EH (cell line): ENCODE measurements at regions not wholly inside any gene's neighbourhood (a gene's known extent, or its start where the extent isn't known, plus 50 kb on each side); places are given as distances from the start of the nearest gene placed in this dataset.

Experiments
- DNase-seq: peaks from one replicate; pipeline ENCODE4 v3.0.0-alpha.2; 2015; ENCODE audit warnings: low read depth

DNA sequence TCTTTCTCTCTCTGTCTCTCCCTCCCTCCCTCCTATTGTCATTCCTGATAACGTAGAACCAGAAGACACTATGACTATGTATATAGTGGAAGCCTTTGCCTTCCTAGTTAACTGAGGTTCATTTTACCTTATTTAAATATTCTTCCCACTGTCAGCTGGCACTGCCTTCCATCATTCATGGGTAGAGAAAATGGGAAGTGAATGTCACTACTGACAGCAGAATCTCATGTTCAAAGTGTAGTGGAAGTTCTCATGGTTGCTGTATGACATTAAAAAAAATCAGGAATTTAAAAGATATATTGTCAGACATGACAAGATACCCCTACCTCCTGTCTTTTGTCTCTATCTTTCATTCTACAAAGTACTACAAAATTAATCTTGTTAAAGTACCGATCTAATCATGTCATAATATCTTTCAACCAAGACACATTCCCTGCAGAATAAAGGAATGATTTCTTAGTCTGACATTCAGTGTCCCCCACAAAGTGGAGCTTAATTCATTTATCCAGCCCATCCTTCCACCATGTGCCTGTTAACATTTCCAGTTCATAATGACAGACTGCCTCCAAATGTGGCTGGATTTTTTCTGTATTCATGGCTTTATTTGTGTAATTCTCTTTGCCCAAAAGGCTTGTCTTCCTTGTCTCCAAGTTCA, 250.1 kb upstream of the CDH20 start:
- no peak for DNase-seq

- no peak for DNase-seq
Observed at GRCh38 chr18:61085036-61085435, 248.2 kb upstream of the CDH20 start.

- no peak for DNase-seq
Observed at GRCh38 chr18:61085761-61086160, 247.5 kb upstream of the CDH20 start.

GRCh38 chr18:61086657-61087056, 246.6 kb upstream of the CDH20 start:
- DNase-seq, result no peak

DNA sequence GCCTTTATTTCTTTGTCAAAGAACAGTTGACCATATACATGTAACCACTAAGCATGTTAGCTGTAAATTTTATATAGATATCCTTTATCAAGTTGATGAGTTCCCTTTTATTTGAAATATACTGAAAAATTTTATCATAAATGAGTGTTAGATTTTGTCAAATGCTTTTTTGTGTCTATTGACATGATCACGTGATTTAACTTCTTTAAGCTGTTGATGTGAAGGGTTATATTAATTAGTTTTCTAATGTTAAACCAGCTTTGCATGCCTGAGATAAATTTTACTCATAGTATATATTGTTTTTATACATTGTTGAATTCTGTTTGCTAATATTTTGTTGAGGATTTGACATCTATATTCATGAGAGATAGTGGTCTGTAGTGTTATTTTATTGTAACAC, 241.9 kb upstream of the CDH20 start:
- DNase-seq, result no peak

DNA sequence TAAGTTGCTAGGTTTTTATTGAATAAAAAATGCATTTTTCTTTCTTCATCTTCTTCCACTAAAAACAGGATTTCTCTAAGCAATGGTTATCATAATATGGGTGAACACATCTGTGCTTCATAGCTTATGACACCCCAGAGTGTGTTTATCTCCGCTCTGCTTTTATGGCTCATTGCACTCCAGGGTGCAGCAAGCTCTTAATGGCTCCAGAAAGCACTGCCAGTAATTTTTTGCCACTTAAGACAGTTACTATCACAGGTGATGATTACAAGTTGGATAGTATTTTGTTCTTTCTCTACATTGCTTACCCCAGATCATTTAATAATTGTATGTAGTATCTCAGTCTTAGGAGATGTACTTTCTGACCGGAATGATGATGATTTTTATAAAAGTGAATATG, 239.3 kb upstream of the CDH20 start:
- DNase-seq, result no peak

GRCh38 chr18:61096226-61096625, 237.0 kb upstream of the CDH20 start:
- no peak for DNase-seq

GRCh38 chr18:61107113-61107512, 226.1 kb upstream of the CDH20 start:
- DNase-seq, result no peak

- no peak for DNase-seq
Observed at GRCh38 chr18:61108706-61109105, 224.5 kb upstream of the CDH20 start.

- no peak for DNase-seq
Observed at GRCh38 chr18:61123309-61123708, 209.9 kb upstream of the CDH20 start.

GRCh38 chr18:61127714-61128467, 205.3 kb upstream of the CDH20 start:
- DNase-seq, result no peak

GRCh38 chr18:61129001-61129400, 204.2 kb upstream of the CDH20 start:
- no peak for DNase-seq

- no peak for DNase-seq
Observed at GRCh38 chr18:61132031-61132430, 201.2 kb upstream of the CDH20 start.

DNA sequence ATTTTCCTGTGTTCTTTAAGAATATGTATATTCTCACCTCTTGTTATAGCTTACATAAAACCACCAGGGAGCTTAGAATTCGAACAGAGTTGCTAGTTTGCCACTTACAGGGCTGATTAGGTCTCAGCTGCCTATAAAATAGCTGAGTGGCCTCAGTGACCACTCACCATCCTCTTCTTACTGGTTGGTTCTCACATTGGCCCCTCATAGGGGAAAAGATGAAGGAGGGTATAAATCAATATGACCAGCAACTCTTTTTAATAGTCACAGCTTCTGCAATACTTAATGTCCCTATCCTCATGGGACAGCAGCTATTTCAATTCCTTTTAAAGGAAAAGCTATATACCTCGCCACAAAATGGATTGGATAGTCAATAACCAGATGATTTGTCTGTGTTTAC, 199.4 kb upstream of the CDH20 start:
- DNase-seq, result no peak

- DNase-seq, result no peak
Observed at GRCh38 chr18:61136711-61137251, 196.4 kb upstream of the CDH20 start.

DNA sequence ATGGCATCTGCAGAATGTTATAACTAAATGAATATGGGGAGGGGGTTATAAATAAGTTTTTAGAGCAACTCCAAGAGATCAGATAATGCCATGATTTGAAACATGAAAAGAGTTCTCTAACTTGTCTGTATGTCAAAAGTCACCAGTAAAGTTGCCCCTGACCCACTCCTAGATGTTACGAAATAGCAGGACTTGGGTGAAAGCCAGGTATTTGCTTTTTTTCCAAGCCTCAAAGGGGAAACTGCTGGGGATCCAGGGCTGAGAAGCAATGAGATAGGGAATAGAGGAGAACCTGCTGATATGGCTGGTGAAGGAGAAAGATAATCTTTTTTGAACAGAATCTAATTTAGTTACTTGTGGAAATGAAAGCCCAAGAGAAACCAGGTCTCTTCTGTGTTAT, 191.5 kb upstream of the CDH20 start:
- DNase-seq, result no peak

- no peak for DNase-seq
Observed at GRCh38 chr18:61148322-61148721, 184.9 kb upstream of the CDH20 start.

GRCh38 chr18:61149786-61150185, 183.4 kb upstream of the CDH20 start:
- no peak for DNase-seq

- DNase-seq, result no peak
Observed at GRCh38 chr18:61153571-61153970, 179.7 kb upstream of the CDH20 start.

DNA sequence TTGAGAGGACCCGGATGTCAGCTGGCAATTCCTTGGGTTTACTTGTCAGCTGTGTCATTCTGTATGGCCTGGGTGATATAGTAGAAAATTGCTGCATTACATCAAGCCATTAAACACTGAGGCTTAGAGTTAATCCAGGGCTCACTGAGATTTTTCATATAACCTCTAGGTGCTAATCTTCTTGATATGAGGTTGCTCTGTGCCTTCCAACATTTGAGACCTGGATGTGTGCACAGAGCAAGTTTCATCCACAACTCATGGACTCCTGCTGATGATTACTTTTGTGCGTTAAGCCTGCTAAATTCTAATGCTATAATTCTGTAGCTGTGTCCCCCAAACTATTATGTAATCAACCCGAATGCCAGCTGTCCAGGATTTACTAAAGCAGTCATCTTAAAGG, 178.4 kb upstream of the CDH20 start:
- no peak for DNase-seq

DNA sequence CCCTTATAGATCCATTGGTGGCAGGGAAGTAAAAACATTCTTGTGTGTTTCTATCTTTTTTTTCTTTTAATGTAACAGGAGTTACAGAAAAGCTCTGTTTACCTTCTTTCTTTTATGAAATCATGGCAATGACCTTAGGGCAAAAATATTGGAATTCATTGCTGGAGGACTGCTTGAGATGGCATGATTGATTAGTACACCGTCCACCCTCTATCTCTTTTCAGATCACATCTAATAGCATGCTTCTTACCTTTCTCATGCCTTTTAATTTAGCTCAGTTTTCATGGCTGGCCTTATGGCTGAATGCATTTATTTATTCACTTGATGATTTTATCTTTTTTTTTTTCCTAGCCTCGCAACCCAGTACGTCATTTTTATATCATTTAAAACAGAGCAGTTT, 177.6 kb upstream of the CDH20 start:
- DNase-seq, result no peak

DNA sequence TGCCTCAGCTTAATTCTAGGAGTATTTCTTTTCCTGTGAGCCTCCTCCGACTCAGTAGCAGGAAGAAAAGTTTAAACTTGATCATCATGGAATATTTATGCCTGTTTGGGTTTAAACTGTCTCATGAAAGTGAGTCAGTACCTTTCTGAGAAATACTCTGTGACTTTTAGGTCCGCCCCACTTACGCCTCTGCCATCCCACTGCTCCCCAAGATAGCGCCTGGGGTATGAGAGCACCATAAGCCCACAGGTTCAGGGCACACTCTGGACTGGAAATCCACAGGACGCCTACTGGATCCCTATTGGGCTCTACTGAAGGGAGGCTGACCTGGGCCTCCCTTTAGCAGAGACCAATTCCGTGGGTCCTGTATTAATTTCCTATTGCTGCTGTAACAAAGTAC, 175.8 kb upstream of the CDH20 start:
- DNase-seq, result no peak

DNA sequence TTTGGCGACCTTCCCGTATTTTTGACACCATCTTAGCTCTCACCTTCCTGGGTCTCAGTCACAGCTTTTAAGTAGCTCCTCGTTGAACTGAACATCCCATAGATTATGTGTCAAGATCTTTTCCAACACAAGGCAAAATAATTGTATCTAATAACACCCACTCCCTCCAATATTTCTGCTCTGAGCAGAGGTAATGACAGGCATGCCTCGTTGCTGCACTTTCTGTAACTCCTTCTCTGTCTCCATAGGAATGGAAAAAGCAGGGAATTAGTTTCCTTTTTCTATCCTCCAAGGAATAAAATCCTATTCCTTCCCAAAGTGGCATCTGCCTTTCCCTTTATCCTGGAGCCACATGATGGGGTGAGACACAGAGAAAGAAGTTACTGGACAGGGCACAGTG, 174.0 kb upstream of the CDH20 start:
- DNase-seq, result no peak

- DNase-seq, result no peak
Observed at GRCh38 chr18:61164321-61164720, 168.9 kb upstream of the CDH20 start.
